ENCODE measurements at regions not wholly inside any gene's neighbourhood (a gene's known extent, or its start where the extent isn't known, plus 50 kb on each side); places are given as distances from the start of the nearest gene placed in this dataset.

- TF ChIP-seq CHD1 (IDR thresholded peaks at IDR 0.05; ENCODE audit: low read depth, low read length) = no peak
- no peak for TF ChIP-seq HDAC2 (IDR thresholded peaks at IDR 0.05)
- no peak for TF ChIP-seq MXI1 (IDR thresholded peaks at IDR 0.05; ENCODE audit: low read depth, low read length)
Measured at GRCh38 chr13:44022196-44022595, 142.5 kb downstream of the LACC1 start.

Measured in GM12878 (cell line).